Heart left ventricle (tissue), 13 donors: ENCODE measurements at regions not wholly inside any gene's neighbourhood (a gene's known extent, or its start where the extent isn't known, plus 50 kb on each side); places are given as distances from the start of the nearest gene placed in this dataset.

Experiments used
- CTCF ChIP-seq, 12 donors: fragments of 200-600 bp; sonication (generic) in 4 of 12; IDR thresholded peaks; one replicate each; pipeline versions ENCODE4 v1.5.0 to v1.8.0; 2018 to 2022; ENCODE audit warnings: antibody characterized with exemption in 12 of 12, mild to moderate bottlenecking in 5 of 12
- POLR2A ChIP-seq, 2 donors: fragments of 450-650 bp; IDR thresholded peaks; one replicate each; pipeline ENCODE4 v1.6.1; 2017; ENCODE audit warnings: antibody characterized with exemption in 2 of 2, mild to moderate bottlenecking in 2 of 2, moderate library complexity in 2 of 2
- donor health status: ischemic (EF 13 %, LVEDD 7.1; RV severe dilation, severe dysfunction).
- donor health status: DM: no; HTN: yes; CAD: no.
- donor health status: DM: no; HTN: no; CAD: no.
- donor health status: ischemic (EF 25% LVEDD 6.9; RV normal size, moderate dysfunction).
- donor health status: ischemic (EF 25% LVEDD 5.7; RV mildly dilated, moderate dysfunction).
- donor health status: ischemic (EF 35%, LVEDD 5.7; RV mildly dilated, moderate dysfunction).
- donor health status: nonischemic (EF 11% LVEDD 7.7; RV severe dilation, severe dysfunction).
- donor health status: DM: yes; HTN: yes; CAD: no.
- donor health status: PGD.
- donor health status: ischemic (EF 29% LVEDD 5.4; RV normal size, mild dysfunction).
- donor health status: nonischemic (EF 23%, LVEDD 6.1; RV moderate dilation, normal function).

- TF ChIP-seq CTCF (IDR thresholded peaks at IDR 0.05) (no peak), POLR2A (IDR thresholded peaks at IDR 0.05) (no peak)
These were observed 391.8 kb upstream of the DDI1 start for GRCh38 chr11:103644676-103645075.
